ENCODE measurements at regions not wholly inside any gene's neighbourhood (a gene's known extent, or its start where the extent isn't known, plus 50 kb on each side); places are given as distances from the start of the nearest gene placed in this dataset.
"Not testable (repeated sequence)": the region's sequence is repeated elsewhere in the genome, so short reads cannot be mapped to it uniquely, and the experiment has no call there.

DNA sequence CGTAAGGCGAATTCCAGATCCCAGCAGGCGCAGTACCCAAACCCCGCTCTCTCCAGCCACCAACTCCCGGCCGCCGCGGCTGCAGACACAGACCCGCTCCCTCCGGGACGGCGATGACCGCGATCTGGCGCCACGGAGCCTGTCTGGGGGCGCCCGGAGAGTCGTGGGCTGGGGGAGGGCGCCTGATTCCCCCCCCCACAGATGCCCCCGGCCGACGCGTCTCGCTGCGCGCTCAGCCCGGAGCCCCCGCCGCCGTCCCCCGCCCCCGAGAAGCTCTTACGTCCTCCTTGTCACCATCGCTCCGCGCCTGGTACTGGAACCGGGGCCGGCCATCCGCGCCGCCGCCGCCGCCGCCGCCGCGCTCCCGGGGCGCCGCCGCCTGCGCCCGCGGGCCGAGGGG is 173.6 kb downstream of the ATP6V0E2 start:
- H3K27ac ChIP-seq; H3K9ac ChIP-seq; H3K36me3 Mint-ChIP-seq; H4K20me1 ChIP-seq (ENCODE audit: low read depth); H3K27ac Mint-ChIP-seq; H3K9me3 Mint-ChIP-seq; H3K9me3 ChIP-seq (ENCODE audit: low read depth); H2AFZ ChIP-seq (replicated peaks); H3K36me3 ChIP-seq; H3F3A ChIP-seq (ENCODE audit: low read depth); H3K4me1 ChIP-seq; H3K4me1 Mint-ChIP-seq; H3K27me3 Mint-ChIP-seq (ENCODE audit: insufficient read depth, low read depth); H3K79me2 ChIP-seq (ENCODE audit: low read depth): not testable (repeated sequence)
- Histone ChIP-seq H3K27me3 (peaks cover 74% of the 10 kb centered on the region), H3K4me2 (peak overlapping the region; percentile 80), H3K4me3 (peak overlapping the region; percentile 48)
- TF ChIP-seq EZH2 (IDR thresholded peaks at IDR 0.05) = peak; percentile 2
- DNase-seq (ENCODE audit: low spot score) = peak; percentile 52
- peak overlapping the region; percentile 86 for H3K4me3 Mint-ChIP-seq

DNA sequence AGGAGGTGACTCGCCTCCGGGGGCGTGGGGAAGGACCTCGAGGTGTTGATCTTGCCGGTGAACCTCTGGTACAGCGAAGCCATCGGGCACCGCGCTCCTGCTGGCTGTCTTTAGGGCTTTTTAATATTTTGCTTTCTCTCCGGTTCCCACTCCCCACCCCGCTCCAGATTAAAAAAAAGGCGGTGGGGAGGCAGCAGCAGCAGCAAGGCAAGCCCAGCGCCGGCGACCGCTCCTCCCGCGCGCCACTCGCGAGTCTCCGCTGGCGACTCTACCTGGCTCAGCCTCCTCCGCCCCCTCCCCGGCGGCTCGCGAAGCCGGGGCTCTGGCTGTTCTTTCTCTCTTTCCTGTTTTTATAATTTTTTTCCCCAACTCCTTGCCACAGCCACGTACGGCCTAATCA is 174.0 kb downstream of the ATP6V0E2 start:
- H3K4me3 ChIP-seq = peak overlapping the region; percentile 48
- DNase-seq (ENCODE audit: low spot score) = peak; percentile 21
- not testable (repeated sequence) for H2AFZ ChIP-seq (replicated peaks)

DNA sequence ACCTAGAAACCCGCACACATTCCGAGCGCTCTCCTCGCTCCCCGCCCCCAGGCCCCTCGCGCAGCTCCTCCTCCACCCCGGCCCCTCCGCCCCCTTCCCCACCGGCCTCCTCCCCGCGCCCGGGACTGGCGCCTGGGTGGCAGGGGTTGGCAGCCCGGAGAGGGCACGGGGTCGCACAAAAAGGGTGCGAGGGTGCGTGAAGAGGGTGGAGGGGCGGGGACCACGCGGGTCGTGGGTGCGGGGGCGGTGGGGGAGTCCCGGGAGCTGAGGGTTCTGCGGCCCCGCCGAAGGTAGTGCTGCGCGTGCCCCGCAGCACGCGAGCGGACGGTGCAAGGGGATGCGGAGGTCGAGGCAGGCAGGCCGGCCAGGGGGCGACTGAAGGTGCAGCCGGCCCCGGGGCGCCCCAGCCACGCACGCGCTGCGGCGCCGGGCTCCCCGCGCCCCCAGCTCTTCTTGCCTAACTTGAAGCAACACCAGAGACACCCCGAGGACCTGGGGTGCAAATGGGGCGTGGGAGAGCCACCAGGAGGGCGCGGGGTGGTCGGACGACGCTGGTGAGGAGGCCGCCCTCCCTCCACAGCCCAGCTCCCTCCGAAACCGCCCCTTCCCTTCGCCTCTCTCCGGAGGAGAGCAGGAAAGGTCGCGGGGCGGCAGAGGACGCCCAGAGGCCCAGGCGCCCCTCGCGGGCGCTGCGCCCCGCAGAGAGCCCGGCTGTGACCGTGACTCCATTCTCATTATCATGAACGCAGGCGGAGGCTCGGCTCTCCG is 174.7 kb downstream of the ATP6V0E2 start:
- not testable (repeated sequence) for H3K4me1 Mint-ChIP-seq; H4K20me1 ChIP-seq (ENCODE audit: low read depth); H3K36me3 Mint-ChIP-seq; H3K9me3 ChIP-seq (ENCODE audit: low read depth); H3K27ac ChIP-seq; H3F3A ChIP-seq (ENCODE audit: low read depth); H3K27me3 Mint-ChIP-seq (ENCODE audit: insufficient read depth, low read depth); H3K4me1 ChIP-seq; H3K27ac Mint-ChIP-seq; H3K9me3 Mint-ChIP-seq; H3K9ac ChIP-seq; H3K79me2 ChIP-seq (ENCODE audit: low read depth); H3K36me3 ChIP-seq
- peak overlapping the region; percentile 86 for H3K4me3 Mint-ChIP-seq
- Histone ChIP-seq H3K4me2 (peak overlapping the region; percentile 80), H3K4me3 (peak overlapping the region; percentile 48), H2AFZ (replicated peaks) (peak overlapping the region; percentile 35), H3K27me3 (peaks cover 81% of the 10 kb centered on the region)
- peak; percentile 23 for DNase-seq (ENCODE audit: low spot score)

More for the DNA sequence above, 174.0 kb downstream of the ATP6V0E2 start:
- not testable (repeated sequence) for H3K4me1 ChIP-seq; H3K27me3 Mint-ChIP-seq (ENCODE audit: insufficient read depth, low read depth); H3K79me2 ChIP-seq (ENCODE audit: low read depth); H3K4me1 Mint-ChIP-seq; H4K20me1 ChIP-seq (ENCODE audit: low read depth); H3K36me3 Mint-ChIP-seq; H3K9me3 ChIP-seq (ENCODE audit: low read depth); H3F3A ChIP-seq (ENCODE audit: low read depth); H3K9me3 Mint-ChIP-seq; H3K36me3 ChIP-seq; H3K27ac Mint-ChIP-seq; H3K9ac ChIP-seq; H3K27ac ChIP-seq
- Histone ChIP-seq H3K27me3 (peaks cover 77% of the 10 kb centered on the region), H3K4me2 (peak overlapping the region; percentile 80)
- TF ChIP-seq EZH2 (IDR thresholded peaks at IDR 0.05) (peak; percentile 82), EZH2phosphoT487 (IDR thresholded peaks at IDR 0.05) (peak; percentile 21)
- H3K4me3 Mint-ChIP-seq = peak overlapping the region; percentile 86

DNA sequence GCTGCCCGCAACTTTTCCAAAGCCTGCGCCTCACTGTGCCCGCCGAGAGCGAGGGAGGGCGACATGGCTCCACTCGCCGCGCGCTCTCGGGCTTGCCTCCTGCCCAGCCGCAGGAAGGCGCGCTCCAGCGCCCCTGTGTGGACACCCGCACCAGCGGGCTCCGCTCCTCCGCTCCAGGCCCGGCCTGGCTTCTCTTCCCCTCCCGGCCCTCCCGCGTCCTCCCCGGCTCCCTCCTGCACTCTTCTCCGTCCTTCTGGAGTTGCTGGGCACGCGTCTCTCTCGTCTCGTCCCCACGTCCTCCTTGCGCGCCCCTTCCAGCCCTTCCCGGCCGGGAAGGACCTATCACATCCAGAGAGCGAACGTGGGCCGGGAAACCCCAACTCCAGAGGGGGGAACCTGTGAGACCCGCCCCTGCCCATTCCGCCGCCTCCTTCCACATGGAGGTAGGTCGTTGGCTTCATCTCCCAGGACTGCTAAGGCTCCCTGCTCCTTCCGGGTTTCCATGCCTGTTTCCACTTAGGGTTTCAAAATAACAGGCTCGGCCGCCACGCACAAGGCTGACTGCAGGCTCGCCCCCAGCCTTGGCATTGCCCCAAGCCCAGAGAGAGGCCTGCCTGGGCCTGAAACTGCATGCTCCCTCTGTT is 175.4 kb downstream of the ATP6V0E2 start:
- peak; percentile 62 for DNase-seq (ENCODE audit: low spot score)
- not testable (repeated sequence) for H3K4me1 Mint-ChIP-seq; H3K79me2 ChIP-seq (ENCODE audit: low read depth); H3K9ac ChIP-seq; H3K27ac ChIP-seq; H4K20me1 ChIP-seq (ENCODE audit: low read depth); H3F3A ChIP-seq (ENCODE audit: low read depth); H3K9me3 ChIP-seq (ENCODE audit: low read depth); H3K36me3 Mint-ChIP-seq; H3K27me3 Mint-ChIP-seq (ENCODE audit: insufficient read depth, low read depth); H3K4me1 ChIP-seq; H3K36me3 ChIP-seq; H3K9me3 Mint-ChIP-seq
- Histone ChIP-seq H3K4me2 (peak overlapping the region; percentile 80), H3K27me3 (peaks cover 82% of the 10 kb centered on the region), H3K4me3 (peak overlapping the region; percentile 48), H2AFZ (replicated peaks) (peak overlapping the region; percentile 96)
- TF ChIP-seq, protein P1, sequence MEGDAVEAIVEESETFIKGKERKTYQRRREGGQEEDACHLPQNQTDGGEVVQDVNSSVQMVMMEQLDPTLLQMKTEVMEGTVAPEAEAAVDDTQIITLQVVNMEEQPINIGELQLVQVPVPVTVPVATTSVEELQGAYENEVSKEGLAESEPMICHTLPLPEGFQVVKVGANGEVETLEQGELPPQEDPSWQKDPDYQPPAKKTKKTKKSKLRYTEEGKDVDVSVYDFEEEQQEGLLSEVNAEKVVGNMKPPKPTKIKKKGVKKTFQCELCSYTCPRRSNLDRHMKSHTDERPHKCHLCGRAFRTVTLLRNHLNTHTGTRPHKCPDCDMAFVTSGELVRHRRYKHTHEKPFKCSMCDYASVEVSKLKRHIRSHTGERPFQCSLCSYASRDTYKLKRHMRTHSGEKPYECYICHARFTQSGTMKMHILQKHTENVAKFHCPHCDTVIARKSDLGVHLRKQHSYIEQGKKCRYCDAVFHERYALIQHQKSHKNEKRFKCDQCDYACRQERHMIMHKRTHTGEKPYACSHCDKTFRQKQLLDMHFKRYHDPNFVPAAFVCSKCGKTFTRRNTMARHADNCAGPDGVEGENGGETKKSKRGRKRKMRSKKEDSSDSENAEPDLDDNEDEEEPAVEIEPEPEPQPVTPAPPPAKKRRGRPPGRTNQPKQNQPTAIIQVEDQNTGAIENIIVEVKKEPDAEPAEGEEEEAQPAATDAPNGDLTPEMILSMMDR (IDR thresholded peaks at IDR 0.05) = peak; percentile 38
- Mint-ChIP-seq H3K27ac (peak overlapping the region; percentile 14), H3K4me3 (peak overlapping the region; percentile 88)

DNA sequence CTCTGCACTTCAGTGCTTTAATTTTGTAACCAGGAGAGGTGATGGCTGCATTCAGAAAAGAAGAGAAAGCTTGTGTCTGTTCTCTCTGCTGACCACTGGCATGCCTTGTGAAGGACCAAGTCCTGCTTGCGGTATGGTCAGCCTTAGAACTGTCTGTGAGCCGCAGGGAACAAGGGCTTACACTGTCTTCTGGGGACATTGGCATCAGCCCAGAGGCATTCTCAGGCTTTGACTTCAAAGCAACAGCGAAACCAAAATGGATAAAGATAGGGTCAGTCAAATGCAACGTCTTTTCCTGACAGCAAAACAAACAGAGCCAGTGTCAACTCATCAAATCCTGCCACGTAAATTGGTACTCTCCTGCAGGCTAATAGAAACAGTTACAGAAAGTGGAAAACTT is 179.6 kb downstream of the ATP6V0E2 start:
- not testable (repeated sequence) for H3K27me3 Mint-ChIP-seq (ENCODE audit: insufficient read depth, low read depth); H3K9ac ChIP-seq; H3K9me3 Mint-ChIP-seq; H3K36me3 Mint-ChIP-seq; H4K20me1 ChIP-seq (ENCODE audit: low read depth); H3K27ac Mint-ChIP-seq; H3K4me2 ChIP-seq; H3K4me3 ChIP-seq; H3K4me1 Mint-ChIP-seq; DNase-seq (ENCODE audit: low spot score); H3F3A ChIP-seq (ENCODE audit: low read depth); H3K27ac ChIP-seq; H3K4me1 ChIP-seq; H2AFZ ChIP-seq (replicated peaks); H3K9me3 ChIP-seq (ENCODE audit: low read depth); H3K36me3 ChIP-seq; H3K79me2 ChIP-seq (ENCODE audit: low read depth); H3K4me3 Mint-ChIP-seq
- H3K27me3 ChIP-seq = peaks cover 80% of the 10 kb centered on the region

DNA sequence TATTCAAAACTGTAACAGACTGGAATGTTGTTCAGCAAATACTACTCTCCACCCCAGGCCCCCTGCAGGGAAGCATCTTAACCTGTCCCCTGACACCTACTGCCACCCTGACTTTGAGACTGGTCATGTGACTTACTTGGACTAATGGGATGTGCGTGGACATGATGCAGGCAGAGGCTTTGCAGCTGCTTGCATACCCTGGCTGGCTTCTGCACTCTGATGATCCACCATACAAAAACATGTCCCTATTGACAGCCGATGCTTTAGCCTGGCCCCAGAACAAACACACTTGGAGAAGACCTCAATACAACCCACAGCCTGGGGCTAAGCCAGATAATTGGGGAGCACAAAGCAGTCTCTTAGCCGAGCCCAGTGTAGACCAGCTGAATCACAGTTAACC is 180.5 kb downstream of the ATP6V0E2 start:
- not testable (repeated sequence) for H3K4me2 ChIP-seq; H3K4me3 ChIP-seq; H3F3A ChIP-seq (ENCODE audit: low read depth); H3K27me3 Mint-ChIP-seq (ENCODE audit: insufficient read depth, low read depth); H3K4me3 Mint-ChIP-seq; H3K9me3 ChIP-seq (ENCODE audit: low read depth); H3K9me3 Mint-ChIP-seq; H3K27ac Mint-ChIP-seq; H3K4me1 Mint-ChIP-seq; H3K27ac ChIP-seq; H3K36me3 ChIP-seq; H3K9ac ChIP-seq; H2AFZ ChIP-seq (replicated peaks); DNase-seq (ENCODE audit: low spot score); H3K36me3 Mint-ChIP-seq; H3K79me2 ChIP-seq (ENCODE audit: low read depth); H3K4me1 ChIP-seq; H4K20me1 ChIP-seq (ENCODE audit: low read depth)
- H3K27me3 ChIP-seq = peaks cover 82% of the 10 kb centered on the region
